ENCODE measurements at regions not wholly inside any gene's neighbourhood (a gene's known extent, or its start where the extent isn't known, plus 50 kb on each side); places are given as distances from the start of the nearest gene placed in this dataset.

DNA sequence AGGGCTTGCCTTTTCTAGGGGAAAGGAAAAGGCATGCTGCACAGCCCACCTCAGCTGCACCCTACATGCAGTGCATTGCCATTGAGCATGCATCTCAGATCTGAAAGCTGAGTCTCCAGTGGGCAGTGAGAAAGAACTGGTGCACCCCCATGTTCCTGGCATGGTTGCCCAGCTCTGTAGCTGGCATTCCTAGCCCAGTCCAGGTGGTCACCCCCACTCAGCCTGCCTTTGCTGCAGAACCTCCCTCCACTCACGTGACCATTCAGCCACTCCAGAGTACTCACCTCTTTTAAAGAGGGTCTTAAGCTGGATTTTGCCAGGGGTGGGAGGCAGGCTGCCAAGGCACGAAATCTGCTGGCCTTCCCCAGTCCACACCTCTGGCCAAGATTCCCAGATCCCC, 208.6 kb upstream of the TOPAZ1 start (continued):
- TF ChIP-seq EP300 (IDR thresholded peaks at IDR 0.05; ENCODE audit: borderline replicate concordance in 1 of 2, low read depth in 1 of 2, low read length in 1 of 2): no peak
- TF ChIP-seq GABPA (IDR thresholded peaks at IDR 0.05; ENCODE audit: low read depth): no peak
- no peak for TF ChIP-seq NRF1 (IDR thresholded peaks at IDR 0.05; ENCODE audit: low read depth, low read length)
- no peak for TF ChIP-seq USF1 (IDR thresholded peaks at IDR 0.05; ENCODE audit: borderline replicate concordance, low read depth)
- TF ChIP-seq RFX5 (IDR thresholded peaks at IDR 0.05; ENCODE audit: low read length): no peak

DNA sequence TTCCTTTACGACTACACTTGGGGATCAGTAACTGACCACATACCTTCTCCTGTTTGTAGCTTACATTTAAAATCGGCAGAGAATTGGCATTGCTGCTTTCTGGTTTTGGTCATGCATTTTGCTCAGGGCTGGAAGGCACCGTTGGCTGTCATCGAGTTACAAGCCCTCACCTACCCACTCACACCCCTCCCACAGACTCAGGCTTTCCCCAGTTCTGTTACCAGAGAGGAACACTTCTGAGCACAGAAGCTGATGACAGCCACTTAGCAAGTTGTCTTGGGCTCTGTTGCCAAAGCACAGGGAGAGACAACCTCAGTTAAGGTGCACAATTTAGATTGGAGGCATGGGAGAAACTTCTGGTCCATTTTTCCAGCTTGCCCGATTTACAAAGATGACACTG, 204.8 kb upstream of the TOPAZ1 start:
- TF ChIP-seq ELF1 (IDR thresholded peaks at IDR 0.05): no peak
- TF ChIP-seq, protein P1, sequence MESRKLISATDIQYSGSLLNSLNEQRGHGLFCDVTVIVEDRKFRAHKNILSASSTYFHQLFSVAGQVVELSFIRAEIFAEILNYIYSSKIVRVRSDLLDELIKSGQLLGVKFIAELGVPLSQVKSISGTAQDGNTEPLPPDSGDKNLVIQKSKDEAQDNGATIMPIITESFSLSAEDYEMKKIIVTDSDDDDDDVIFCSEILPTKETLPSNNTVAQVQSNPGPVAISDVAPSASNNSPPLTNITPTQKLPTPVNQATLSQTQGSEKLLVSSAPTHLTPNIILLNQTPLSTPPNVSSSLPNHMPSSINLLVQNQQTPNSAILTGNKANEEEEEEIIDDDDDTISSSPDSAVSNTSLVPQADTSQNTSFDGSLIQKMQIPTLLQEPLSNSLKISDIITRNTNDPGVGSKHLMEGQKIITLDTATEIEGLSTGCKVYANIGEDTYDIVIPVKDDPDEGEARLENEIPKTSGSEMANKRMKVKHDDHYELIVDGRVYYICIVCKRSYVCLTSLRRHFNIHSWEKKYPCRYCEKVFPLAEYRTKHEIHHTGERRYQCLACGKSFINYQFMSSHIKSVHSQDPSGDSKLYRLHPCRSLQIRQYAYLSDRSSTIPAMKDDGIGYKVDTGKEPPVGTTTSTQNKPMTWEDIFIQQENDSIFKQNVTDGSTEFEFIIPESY (IDR thresholded peaks at IDR 0.05; ENCODE audit: borderline replicate concordance, low read depth): no peak
- TF ChIP-seq REST (IDR thresholded peaks at IDR 0.05; ENCODE audit: low read depth, low read length): no peak
- TF ChIP-seq YY1 (IDR thresholded peaks at IDR 0.05; ENCODE audit: low read depth): no peak
- no peak for TF ChIP-seq SMC3 (IDR thresholded peaks at IDR 0.05; ENCODE audit: low read depth, low read length)
- Histone ChIP-seq H3K36me3 (replicated peaks in 1 of 2; ENCODE audit: control insufficient read depth in 1 of 2, insufficient read depth in 2 of 2, low read length in 1 of 2) (peaks cover 0 to 9% of the 10 kb centered on the region in 2 experiments), H4K20me1 (ENCODE audit: insufficient read depth) (no peaks in the 10 kb centered on the region), H3K27ac (ENCODE audit: low read depth in 2 of 2, low read length in 1 of 2) (no peak overlapping the region), H3K9ac (no peak overlapping the region), H3K4me3 (ENCODE audit: low read depth in 2 of 2, low read length in 1 of 2) (no peak overlapping the region), H3K9me2 (no peaks in the 10 kb centered on the region), H3K4me2 (no peak overlapping the region), H3K4me1 (ENCODE audit: control insufficient read depth in 1 of 2, insufficient read depth in 2 of 2, low read depth in 1 of 2, low read length in 1 of 2) (no peaks in the 10 kb centered on the region; a peak in 1 of 4 replicates), H3K27me3 (ENCODE audit: insufficient read depth) (no peaks in the 10 kb centered on the region), H3F3A (replicated peaks; ENCODE audit: insufficient read depth) (no peaks in the 10 kb centered on the region), H3K9me3 (no peaks in the 10 kb centered on the region), H3K79me2 (ENCODE audit: insufficient read depth) (no peaks in the 10 kb centered on the region), H2AFZ (ENCODE audit: low read depth) (no peak overlapping the region)
- DNase-seq: no peak
- ChIA-PET POLR2A (no interaction called here), CTCF (interaction anchor here (0.8 kb wide), 1 partner anchor 10 kb away, joined by 3 read pairs; no protein-coding TSS in a partner anchor)
- WGBS (ENCODE audit: low lambda C conversion rate): 91% methylated on average over 4 of the region's 5 CpGs
